Fibroblast of the aortic adventitia (primary cell): ENCODE measurements at regions not wholly inside any gene's neighbourhood (a gene's known extent, or its start where the extent isn't known, plus 50 kb on each side); places are given as distances from the start of the nearest gene placed in this dataset.

Source experiments
- DNase-seq: peaks from one replicate; pipeline ENCODE4 v3.0.0-alpha.2; 2010; ENCODE audit warnings: low read depth
- H3K4me3 ChIP-seq: 2 replicates; pipeline ENCODE4 v1.5.1; 2011; ENCODE audit warnings: low read depth, mild to moderate bottlenecking, control low read depth, low read length, moderate library complexity
- TF ChIP-seq, protein P1 (sequence below): IDR thresholded peaks from 2 replicates; pipeline ENCODE4 v1.5.1; 2011; ENCODE audit warnings: mild to moderate bottlenecking, low read length, control low read depth, inconsistent platforms; ENCODE audit not compliant: insufficient read depth

DNA sequence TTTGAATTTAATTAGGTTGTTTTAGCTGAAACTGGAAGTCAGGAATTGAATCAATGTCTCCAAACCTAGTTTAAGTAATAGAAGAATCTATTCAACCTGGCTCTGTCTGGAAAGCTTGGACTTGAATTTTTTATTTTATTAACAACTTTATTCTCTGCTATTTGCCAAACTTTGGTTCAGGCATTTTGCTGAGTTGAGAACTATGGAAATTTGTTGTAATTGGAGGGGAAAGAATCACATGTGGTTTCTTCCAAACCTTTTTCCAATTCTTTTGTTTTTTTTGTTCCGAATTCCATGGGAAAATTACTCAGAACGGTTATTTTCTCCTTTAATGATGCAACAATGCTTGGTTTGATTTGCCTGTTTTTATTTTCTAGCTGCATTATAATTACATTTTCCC is 98.2 kb upstream of the RPS23 start:
- DNase-seq: no peak
- TF ChIP-seq, protein P1, sequence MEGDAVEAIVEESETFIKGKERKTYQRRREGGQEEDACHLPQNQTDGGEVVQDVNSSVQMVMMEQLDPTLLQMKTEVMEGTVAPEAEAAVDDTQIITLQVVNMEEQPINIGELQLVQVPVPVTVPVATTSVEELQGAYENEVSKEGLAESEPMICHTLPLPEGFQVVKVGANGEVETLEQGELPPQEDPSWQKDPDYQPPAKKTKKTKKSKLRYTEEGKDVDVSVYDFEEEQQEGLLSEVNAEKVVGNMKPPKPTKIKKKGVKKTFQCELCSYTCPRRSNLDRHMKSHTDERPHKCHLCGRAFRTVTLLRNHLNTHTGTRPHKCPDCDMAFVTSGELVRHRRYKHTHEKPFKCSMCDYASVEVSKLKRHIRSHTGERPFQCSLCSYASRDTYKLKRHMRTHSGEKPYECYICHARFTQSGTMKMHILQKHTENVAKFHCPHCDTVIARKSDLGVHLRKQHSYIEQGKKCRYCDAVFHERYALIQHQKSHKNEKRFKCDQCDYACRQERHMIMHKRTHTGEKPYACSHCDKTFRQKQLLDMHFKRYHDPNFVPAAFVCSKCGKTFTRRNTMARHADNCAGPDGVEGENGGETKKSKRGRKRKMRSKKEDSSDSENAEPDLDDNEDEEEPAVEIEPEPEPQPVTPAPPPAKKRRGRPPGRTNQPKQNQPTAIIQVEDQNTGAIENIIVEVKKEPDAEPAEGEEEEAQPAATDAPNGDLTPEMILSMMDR: no peak
- H3K4me3 ChIP-seq: no peak overlapping the region

DNA sequence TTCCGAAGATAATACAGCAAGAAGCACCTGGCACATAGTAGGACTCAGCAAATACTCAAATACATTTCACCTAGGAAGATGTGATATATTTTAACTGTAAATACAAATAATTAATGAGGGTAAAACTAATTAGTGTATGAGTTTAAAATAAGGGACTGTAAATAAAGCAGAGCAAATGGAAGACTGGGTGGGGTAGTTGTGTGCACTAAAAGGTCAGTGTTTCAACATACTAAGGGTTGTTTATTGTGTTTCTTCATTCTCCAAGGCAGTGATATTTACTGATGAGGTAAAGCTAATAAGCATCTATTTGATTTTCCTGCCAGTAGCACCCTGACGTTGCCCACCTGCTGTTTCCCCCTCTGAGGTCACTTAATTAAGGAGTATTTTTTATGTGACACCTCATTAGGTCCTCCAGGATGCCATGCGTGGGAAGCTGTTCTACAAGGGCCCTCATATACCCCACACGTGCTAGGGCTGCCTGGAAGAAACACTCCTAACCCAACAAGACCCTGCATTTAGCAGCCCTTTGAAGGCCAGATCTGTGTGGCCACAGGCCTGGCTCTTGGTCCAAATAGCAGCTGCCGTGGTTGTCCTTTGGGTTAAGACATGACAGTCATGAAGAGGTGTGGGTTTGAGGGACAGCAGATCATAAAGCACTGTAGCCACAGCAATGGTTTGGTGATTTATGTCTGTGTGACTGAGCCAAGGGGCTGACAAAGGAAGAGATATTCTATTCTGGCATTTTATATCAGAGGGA is 97.5 kb upstream of the RPS23 start:
- DNase-seq: no peak
- H3K4me3 ChIP-seq: no peak overlapping the region
- TF ChIP-seq, protein P1: no peak

DNA sequence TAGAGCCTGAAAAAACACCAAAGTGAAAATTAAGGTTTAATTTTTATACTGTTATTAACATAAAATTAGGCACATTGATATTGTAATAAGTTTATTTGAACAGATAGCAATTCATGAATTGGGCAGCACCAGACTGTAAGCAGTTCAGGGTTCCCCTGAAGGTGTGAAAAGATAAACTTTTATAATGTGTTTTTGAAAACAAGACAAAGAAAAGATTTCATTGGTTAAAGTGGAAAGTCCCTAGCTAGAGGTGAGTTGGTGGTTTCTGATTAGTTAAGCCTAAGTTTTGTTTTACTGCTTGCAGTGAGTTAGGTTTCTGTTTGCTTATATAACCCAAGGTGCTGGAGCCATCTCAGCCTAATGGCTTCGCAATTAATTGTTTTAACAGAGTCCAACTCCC is 96.5 kb upstream of the RPS23 start:
- no peak for DNase-seq
- TF ChIP-seq, protein P1: no peak
- no peak overlapping the region for H3K4me3 ChIP-seq

DNA sequence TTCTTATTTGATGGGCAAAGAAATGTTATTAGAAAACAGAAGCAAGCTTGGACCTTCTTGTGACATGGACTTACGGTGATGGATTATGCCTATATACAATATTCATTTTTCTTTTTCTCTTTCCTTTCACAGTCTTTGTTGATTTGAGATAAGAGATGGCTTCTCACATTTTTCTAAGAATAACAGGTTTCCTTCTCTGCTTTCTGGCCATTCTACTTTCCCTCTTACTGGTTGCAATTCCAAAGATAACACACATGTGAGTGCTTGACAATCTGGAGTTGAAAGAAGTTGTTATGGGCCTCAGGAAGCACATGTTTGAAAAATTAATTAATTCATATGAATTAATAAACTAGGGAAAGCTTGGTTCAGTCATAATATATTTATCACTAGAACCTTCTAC is 89.8 kb upstream of the RPS23 start:
- TF ChIP-seq, protein P1: no peak

DNA sequence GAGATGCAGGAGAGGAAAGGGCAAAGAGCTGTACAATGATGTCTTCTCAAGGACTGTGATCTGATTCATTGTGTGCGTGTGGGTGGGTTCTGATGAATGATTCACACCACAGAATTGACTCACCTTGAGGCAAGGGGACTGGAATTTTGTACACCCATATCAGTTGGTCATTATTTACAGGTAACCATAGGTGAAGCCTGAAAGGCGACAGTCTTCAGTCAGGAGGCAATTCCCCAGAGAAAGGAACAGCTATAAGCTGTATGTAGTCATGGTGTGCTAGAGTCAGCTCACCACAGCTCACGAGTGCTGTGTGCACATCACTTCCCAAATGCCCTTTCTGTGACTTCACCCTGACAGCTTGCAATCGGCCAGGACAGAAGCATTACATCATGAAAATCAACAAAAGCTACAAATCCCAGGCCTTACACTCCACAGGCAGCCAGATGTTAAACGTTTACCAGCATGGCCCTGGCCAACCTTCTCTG is 87.6 kb upstream of the RPS23 start:
- TF ChIP-seq, protein P1: no peak
- no peak overlapping the region for H3K4me3 ChIP-seq
- DNase-seq: peak; percentile 47

More for the DNA sequence above, 89.8 kb upstream of the RPS23 start:
- no peak overlapping the region for H3K4me3 ChIP-seq
- DNase-seq: peak; percentile 40

DNA sequence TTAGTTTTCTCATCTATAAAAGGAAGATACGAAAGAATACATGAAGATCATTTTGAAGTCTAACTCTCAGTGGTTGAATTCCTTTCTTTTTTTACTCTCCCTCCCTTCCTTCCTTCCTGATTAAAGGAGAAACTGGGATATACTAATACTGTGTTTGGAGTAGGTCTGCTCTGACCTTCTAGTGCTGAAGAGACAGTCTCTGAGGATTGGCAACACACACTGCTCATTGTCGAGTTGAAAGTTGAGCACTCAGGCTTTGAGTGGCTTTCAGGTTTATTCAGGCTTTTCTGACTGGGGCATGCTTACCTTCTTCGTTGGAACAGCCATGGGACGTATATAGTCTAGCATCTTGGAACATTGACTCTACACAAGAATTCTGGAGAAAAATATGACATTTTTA is 86.9 kb upstream of the RPS23 start:
- no peak overlapping the region for H3K4me3 ChIP-seq
- TF ChIP-seq, protein P1: no peak
- DNase-seq: no peak
